ENCODE measurements at regions not wholly inside any gene's neighbourhood (a gene's known extent, or its start where the extent isn't known, plus 50 kb on each side); places are given as distances from the start of the nearest gene placed in this dataset.
A peak's percentile ranks its signal among the peaks of the same experiment; 100 is the strongest.
"Not testable (repeated sequence)": the region's sequence is repeated elsewhere in the genome, so short reads cannot be mapped to it uniquely, and the experiment has no call there.

DNA sequence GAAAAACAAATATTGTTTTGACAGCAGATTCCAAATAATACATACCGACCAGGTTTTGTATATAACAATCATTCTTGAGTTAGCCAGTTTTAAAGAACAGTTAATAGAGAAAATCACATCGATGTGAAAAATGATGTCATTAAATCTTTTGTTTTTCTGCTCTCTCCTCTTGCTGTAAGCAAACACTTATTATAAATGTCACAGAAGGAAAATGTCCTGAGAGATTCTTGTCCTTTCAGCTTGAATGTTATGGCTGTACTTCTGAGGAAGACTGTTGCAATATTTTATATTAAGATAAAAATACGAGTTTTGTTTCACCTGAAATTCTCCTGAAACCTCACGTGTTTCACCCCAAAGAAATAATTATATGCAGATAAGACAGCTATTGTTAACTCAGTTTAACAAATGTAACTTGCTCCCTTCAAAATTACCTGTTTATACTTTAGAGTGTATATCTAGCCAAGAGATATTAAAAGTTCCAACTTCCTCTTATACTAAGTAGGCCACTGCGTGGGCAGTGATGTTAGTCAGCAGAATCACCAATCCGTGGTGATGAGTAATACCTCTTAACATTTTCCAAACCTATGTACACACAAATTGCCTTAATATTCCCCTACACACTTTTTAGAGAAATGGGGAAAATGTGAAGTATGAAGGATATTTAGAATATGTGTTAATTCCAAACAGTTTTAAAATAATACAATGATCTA, 1111.4 kb upstream of the CITED2 start:
- Mint-ChIP-seq H3K27me3 (no peaks in the 10 kb centered on the region), H3K27ac (no peak overlapping the region), H3K4me3 (no peak overlapping the region), H3K4me1 (ENCODE audit: low read depth) (peaks cover 7% of the 10 kb centered on the region), H3K9me3 (peaks cover 2% of the 10 kb centered on the region), H3K36me3 (no peaks in the 10 kb centered on the region)
- peak; percentile 25 for DNase-seq
- ChIA-PET POLR2A (no interaction called here), CTCF (interaction anchor here (0.7 kb wide), 1 partner anchor 1153 kb away, joined by 3 read pairs; no protein-coding TSS in a partner anchor)
- intact Hi-C loops (cut with micrococcal nuclease) = no loop called here

- no peaks in the 10 kb centered on the region for H3K4me1 Mint-ChIP-seq (ENCODE audit: low read depth)
- no peak overlapping the region for H3K27ac Mint-ChIP-seq
- H3K27me3 Mint-ChIP-seq = peaks cover 1% of the 10 kb centered on the region
- ChIA-PET CTCF (interaction anchor here (0.5 kb wide), 1 partner anchor 12 kb away, joined by 4 read pairs; no protein-coding TSS in a partner anchor), POLR2A (no interaction called here)
- intact Hi-C loops (cut with micrococcal nuclease) = no loop called here
- H3K9me3 Mint-ChIP-seq = no peaks in the 10 kb centered on the region
- H3K36me3 Mint-ChIP-seq = no peaks in the 10 kb centered on the region
- no peak overlapping the region for H3K4me3 Mint-ChIP-seq
- no peak for DNase-seq
Observed at GRCh38 chr6:140480852-140481251, 1106.4 kb upstream of the CITED2 start.

DNA sequence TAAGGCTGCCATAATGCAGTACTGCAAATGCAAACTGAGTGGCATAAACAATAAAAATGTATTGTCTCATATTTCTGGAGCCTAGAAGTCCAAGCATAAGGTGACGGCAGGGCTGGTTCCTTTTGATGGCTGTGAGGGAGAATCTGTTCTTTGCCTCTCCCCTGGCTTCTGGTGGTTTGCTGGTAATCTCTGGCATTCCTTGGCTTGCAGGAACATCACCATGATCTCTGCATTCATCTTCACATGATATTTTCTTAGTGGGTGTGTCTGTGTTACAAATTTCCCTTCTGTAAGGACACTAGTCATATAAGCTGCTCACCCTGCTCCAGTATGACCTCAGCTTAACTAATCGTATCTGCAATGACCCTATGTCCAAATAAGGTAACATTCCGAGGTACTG, 1104.2 kb upstream of the CITED2 start:
- no peak for DNase-seq
- ChIA-PET POLR2A (no interaction called here), CTCF (no interaction called here)
- no peaks in the 10 kb centered on the region for H3K9me3 Mint-ChIP-seq
- intact Hi-C loops (cut with micrococcal nuclease) = no loop called here
- H3K36me3 Mint-ChIP-seq = no peaks in the 10 kb centered on the region
- H3K4me3 Mint-ChIP-seq = no peak overlapping the region
- no peaks in the 10 kb centered on the region for H3K4me1 Mint-ChIP-seq (ENCODE audit: low read depth)
- H3K27me3 Mint-ChIP-seq = peaks cover 5% of the 10 kb centered on the region
- H3K27ac Mint-ChIP-seq = no peak overlapping the region

DNA sequence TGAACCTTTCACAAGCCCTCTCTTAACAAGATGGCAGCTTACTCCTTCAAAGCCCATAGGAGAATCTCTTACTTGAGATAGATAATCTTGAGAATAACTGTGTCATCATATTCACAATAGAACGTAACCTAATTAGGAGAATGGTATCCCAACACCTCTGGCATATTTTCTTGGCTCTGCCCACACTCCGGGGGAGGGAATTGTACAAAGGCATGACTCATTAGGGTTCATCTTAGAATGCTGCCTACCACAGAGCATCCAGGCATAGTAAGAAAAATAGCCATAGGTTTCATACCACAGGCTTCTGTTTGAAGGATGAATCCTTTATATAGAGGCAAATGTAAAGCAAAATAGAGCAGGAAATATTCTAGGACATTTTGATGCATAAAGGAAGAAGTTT, 1100.6 kb upstream of the CITED2 start:
- Mint-ChIP-seq H3K4me1 (ENCODE audit: low read depth) (no peaks in the 10 kb centered on the region), H3K27me3 (peaks cover 6% of the 10 kb centered on the region), H3K36me3 (no peaks in the 10 kb centered on the region), H3K4me3 (no peak overlapping the region), H3K27ac (no peak overlapping the region), H3K9me3 (no peaks in the 10 kb centered on the region)
- ChIA-PET POLR2A (no interaction called here), CTCF (no interaction called here)
- DNase-seq = no peak
- intact Hi-C loops (cut with micrococcal nuclease) = no loop called here

DNA sequence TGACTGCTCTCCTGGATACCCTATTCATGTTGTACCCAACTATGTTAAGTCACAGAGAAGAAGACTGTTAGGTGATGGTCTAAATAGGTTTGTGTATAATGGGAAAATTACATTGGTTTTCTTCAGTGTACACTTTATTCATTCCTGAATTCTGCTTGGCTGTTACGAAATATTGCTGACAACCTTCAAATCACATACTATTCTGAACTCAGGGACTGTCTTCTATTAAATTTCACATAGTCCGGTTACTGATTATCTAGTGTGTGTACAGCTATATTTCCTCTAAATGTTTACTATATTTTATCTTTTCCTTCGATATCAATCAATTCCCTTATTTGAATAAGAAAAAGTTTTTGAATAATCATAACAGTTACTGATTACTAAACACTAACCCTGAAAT, 1090.3 kb upstream of the CITED2 start:
- H3K4me3 Mint-ChIP-seq = no peak overlapping the region
- no peaks in the 10 kb centered on the region for H3K4me1 Mint-ChIP-seq (ENCODE audit: low read depth)
- no peak overlapping the region for H3K27ac Mint-ChIP-seq
- CTCF ChIA-PET = no interaction called here
- intact Hi-C loops (cut with micrococcal nuclease) = no loop called here
- H3K36me3 Mint-ChIP-seq = no peaks in the 10 kb centered on the region
- POLR2A ChIA-PET = no interaction called here
- DNase-seq = no peak
- peaks cover 13% of the 10 kb centered on the region for H3K27me3 Mint-ChIP-seq
- H3K9me3 Mint-ChIP-seq = no peaks in the 10 kb centered on the region

DNA sequence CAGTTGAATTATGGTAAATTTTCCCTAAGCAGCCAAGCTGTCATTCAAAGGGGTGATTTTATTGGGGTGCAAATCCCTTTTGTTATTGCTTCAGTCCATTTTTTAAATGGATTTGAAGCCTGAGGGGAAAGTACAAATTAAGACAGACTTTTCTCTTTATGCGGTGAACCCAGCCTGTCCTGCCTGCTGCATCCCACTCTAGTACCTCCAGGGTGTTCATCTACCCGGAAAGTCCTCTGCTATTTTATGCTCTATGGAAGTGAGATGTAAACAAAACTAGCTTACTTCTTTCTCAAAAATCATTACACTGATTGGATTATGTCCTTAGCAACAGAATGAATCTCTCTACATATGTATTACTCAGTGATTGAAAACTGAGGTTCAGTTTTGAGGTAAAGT, 1088.9 kb upstream of the CITED2 start:
- no peaks in the 10 kb centered on the region for H3K9me3 Mint-ChIP-seq

GRCh38 chr6:140462453-140463311, 1088.2 kb upstream of the CITED2 start:
- Mint-ChIP-seq H3K27me3 (peaks cover 20% of the 10 kb centered on the region), H3K4me1 (ENCODE audit: low read depth) (no peaks in the 10 kb centered on the region), H3K27ac (no peak overlapping the region), H3K36me3 (no peaks in the 10 kb centered on the region), H3K4me3 (no peak overlapping the region), H3K9me3 (no peaks in the 10 kb centered on the region)
- ChIA-PET CTCF (no interaction called here), POLR2A (no interaction called here)
- no peak for DNase-seq
- intact Hi-C loops (cut with micrococcal nuclease) = no loop called here

More for the DNA sequence above, 1088.9 kb upstream of the CITED2 start:
- H3K4me3 Mint-ChIP-seq = no peak overlapping the region
- H3K27ac Mint-ChIP-seq = no peak overlapping the region
- intact Hi-C loops (cut with micrococcal nuclease) = no loop called here
- no peaks in the 10 kb centered on the region for H3K4me1 Mint-ChIP-seq (ENCODE audit: low read depth)
- POLR2A ChIA-PET = no interaction called here
- DNase-seq = no peak
- H3K36me3 Mint-ChIP-seq = no peaks in the 10 kb centered on the region
- peaks cover 17% of the 10 kb centered on the region for H3K27me3 Mint-ChIP-seq
- CTCF ChIA-PET = no interaction called here

DNA sequence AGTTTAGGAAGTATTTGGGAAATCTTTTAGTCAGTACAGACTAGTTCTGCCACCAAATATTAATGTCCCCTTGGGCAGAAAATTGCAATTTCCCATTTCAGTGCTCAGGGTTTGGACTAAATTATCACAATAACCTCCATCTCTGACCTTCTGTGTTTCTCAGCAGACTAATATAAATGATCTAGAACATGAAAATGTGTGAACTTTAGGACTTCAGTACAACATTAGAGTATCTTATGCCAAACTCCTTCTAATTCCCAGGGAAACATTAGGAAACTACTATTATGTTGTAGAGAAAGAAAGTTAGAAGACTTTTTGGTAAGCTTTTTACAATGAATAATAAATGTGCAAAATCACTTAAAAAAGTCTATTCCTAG, 1087.6 kb upstream of the CITED2 start:
- Mint-ChIP-seq H3K27ac (no peak overlapping the region), H3K9me3 (no peaks in the 10 kb centered on the region), H3K4me3 (no peak overlapping the region), H3K4me1 (ENCODE audit: low read depth) (no peaks in the 10 kb centered on the region), H3K27me3 (peaks cover 20% of the 10 kb centered on the region), H3K36me3 (no peaks in the 10 kb centered on the region)
- intact Hi-C loops (cut with micrococcal nuclease) = no loop called here
- CTCF ChIA-PET = no interaction called here
- POLR2A ChIA-PET = no interaction called here
- no peak for DNase-seq

DNA sequence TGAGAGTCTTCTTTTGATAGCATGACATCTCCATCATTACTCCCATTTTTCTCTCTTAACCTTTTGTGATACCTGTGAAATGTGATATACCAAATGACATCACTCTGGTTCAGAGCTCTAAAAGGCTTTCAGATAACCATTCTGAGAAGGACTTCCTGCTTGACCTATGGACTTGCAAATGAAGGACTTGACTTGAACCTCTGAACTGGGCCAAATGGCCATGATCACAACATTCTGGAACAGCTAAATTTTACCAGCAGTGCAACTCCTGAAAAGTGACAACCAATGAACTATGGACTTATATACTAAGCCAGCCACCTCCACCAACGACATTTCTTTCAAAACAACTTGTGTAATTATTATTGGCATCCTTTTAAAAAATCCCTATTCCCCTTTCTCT, 1085.8 kb upstream of the CITED2 start:
- Mint-ChIP-seq H3K4me3 (no peak overlapping the region), H3K27ac (no peak overlapping the region), H3K4me1 (ENCODE audit: low read depth) (no peaks in the 10 kb centered on the region), H3K27me3 (peaks cover 20% of the 10 kb centered on the region), H3K9me3 (no peaks in the 10 kb centered on the region), H3K36me3 (no peaks in the 10 kb centered on the region)
- intact Hi-C loops (cut with micrococcal nuclease) = no loop called here
- POLR2A ChIA-PET = no interaction called here
- CTCF ChIA-PET = no interaction called here
- no peak for DNase-seq

GRCh38 chr6:140459209-140459608, 1084.8 kb upstream of the CITED2 start:
- no peak for DNase-seq
- POLR2A ChIA-PET = no interaction called here
- H3K27me3 Mint-ChIP-seq = peaks cover 20% of the 10 kb centered on the region
- no peaks in the 10 kb centered on the region for H3K9me3 Mint-ChIP-seq
- no peaks in the 10 kb centered on the region for H3K36me3 Mint-ChIP-seq
- CTCF ChIA-PET = no interaction called here
- H3K4me3 Mint-ChIP-seq = no peak overlapping the region
- intact Hi-C loops (cut with micrococcal nuclease) = no loop called here
- H3K27ac Mint-ChIP-seq = no peak overlapping the region
- no peaks in the 10 kb centered on the region for H3K4me1 Mint-ChIP-seq (ENCODE audit: low read depth)

- H3K4me3 Mint-ChIP-seq = no peak overlapping the region
Observed at GRCh38 chr6:140446241-140446640, 1071.8 kb upstream of the CITED2 start.

GRCh38 chr6:140445474-140446004, 1071.1 kb upstream of the CITED2 start:
- intact Hi-C loops (cut with micrococcal nuclease) = no loop called here
- no peaks in the 10 kb centered on the region for H3K9me3 Mint-ChIP-seq
- H3K27me3 Mint-ChIP-seq = no peaks in the 10 kb centered on the region
- no peak overlapping the region for H3K27ac Mint-ChIP-seq
- ChIA-PET CTCF (no interaction called here), POLR2A (no interaction called here)
- H3K4me3 Mint-ChIP-seq = no peak overlapping the region
- no peaks in the 10 kb centered on the region for H3K4me1 Mint-ChIP-seq (ENCODE audit: low read depth)
- no peaks in the 10 kb centered on the region for H3K36me3 Mint-ChIP-seq
- DNase-seq = no peak

More at GRCh38 chr6:140446241-140446640, 1071.8 kb upstream of the CITED2 start:
- ChIA-PET POLR2A (no interaction called here), CTCF (no interaction called here)
- Mint-ChIP-seq H3K4me1 (ENCODE audit: low read depth) (no peaks in the 10 kb centered on the region), H3K36me3 (no peaks in the 10 kb centered on the region), H3K27me3 (no peaks in the 10 kb centered on the region), H3K27ac (no peak overlapping the region), H3K9me3 (no peaks in the 10 kb centered on the region)
- intact Hi-C loops (cut with micrococcal nuclease) = no loop called here
- no peak for DNase-seq

DNA sequence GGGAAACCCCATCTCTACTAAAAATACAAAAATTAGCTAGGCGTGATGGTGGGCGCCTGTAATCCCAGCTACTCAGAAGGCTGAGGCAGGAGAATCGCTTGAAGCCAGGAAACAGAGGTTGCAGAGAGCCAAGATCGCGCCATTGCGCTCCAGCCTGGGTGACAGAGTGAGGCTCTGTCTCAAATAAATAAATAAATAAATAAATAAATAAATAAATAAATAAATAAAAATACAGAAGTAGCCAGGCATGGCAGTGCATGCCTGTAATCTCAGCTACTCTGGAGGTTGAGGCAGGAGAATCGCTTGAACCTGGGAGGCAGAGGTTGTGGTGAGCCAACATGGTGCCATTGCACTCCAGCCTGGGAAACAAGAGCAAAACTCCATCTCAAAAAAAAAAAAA, 1068.7 kb upstream of the CITED2 start:
- H3K27ac Mint-ChIP-seq; DNase-seq; H3K36me3 Mint-ChIP-seq; H3K27me3 Mint-ChIP-seq; POLR2A ChIA-PET; H3K4me3 Mint-ChIP-seq; H3K4me1 Mint-ChIP-seq (ENCODE audit: low read depth); intact Hi-C loops (cut with micrococcal nuclease); H3K9me3 Mint-ChIP-seq: not testable (repeated sequence)
- CTCF ChIA-PET = interaction anchor here (0.6 kb wide), 1 partner anchor 38 kb away, joined by 3 read pairs; no protein-coding TSS in a partner anchor
